Pulmonary artery endothelial cell (primary cell): ENCODE measurements at regions not wholly inside any gene's neighbourhood (a gene's known extent, or its start where the extent isn't known, plus 50 kb on each side); places are given as distances from the start of the nearest gene placed in this dataset.
"Not testable (repeated sequence)": the region's sequence is repeated elsewhere in the genome, so short reads cannot be mapped to it uniquely, and the experiment has no call there.

ENCODE experiments used
- DNase-seq: peaks from one replicate; pipeline ENCODE4 v3.0.0-alpha.2; 2011; ENCODE audit warnings: low read depth, low spot score

DNA sequence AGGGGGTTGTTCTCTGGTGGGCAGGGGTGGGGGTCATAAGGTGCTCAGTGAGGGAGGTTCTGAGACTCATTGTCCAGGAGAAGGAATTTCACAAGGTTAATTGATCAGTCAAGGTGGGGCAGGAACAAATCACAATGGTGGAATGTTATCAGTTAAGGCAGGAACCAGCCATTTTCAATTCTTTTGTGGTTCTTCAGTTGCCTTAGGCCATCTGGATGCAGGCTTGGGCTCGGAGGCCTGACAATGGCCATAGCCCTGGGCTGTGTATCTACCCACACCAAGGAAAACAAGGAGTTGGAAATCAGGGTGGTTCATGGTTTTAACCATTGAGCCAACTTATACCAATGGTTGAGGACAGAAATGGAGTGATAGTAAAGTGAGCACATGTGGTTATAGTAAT, 1221.8 kb downstream of the TYW1 start:
- no peak for DNase-seq

DNA sequence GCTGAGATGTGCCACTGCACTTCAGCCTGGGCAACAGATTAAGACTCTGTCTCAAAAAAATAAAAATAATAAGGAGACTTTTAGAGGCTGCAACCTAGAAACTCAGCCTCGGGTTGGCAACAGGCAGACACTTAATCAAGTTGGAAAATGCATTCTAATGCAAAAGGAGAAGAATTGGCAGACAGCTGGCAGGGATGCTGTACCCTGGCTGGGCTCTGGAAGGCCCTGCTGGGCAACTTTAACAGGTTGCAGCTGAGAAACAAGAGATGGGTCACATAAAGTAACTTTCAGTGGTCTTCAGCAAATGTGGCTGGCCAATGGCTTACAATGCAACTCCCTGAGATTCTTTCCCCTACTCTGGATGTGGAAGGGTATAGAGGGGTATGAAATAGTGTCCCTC, 1225.7 kb downstream of the TYW1 start:
- DNase-seq: no peak

DNA sequence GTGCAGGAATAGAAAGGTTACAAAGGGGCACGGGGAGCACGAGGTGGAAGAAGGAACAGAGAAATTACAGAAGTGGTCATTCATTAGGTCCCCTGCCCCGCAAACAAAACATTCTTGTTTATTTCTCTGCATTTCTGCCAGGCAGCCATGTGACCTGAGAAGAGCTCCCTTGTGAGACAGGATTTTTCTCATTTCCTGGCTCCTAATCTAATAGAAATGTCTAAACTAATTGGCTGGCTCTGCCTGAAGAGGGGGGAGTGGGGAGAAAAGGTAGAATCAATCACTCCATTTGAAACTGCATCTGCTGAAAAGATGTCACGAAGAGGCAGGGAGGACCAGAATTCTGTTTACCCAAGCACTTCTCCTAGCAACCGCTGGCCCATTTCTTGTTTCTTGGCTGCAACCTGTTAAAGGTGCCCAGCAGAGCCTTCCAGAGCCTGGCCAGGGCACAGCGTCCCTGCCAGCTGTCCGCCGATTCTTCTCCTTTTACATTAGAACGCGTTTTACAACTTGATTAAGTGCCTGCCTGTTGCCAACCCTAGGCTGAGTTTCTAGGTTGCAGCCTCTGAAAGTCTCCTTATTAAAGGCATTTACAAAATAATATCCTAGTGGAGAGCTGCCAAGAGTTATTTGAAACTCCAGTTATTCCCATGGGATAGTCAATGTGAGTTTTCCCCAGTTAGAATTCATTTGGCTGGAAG, 1227.6 kb downstream of the TYW1 start:
- no peak for DNase-seq

DNA sequence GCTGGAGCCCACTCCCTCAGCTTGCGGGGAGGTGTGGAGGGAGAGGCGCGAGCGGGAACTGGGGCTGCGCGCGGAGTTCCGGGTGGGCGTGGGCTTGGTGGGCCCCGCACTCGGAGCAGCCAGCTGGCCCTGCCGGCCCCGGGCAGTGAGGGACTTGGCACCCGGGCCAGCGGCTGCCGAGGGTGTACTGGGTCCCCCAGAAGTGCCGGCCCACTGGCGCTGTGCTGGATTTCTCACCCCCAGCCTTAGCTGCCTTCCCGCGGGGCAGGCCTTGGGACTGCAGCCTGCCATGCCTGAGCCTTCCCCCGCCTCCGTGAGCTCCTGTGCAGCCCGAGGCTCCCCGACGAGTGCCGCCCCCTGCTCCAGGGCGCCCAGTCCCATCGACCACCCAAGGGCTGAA, 1234.4 kb downstream of the TYW1 start:
- DNase-seq: not testable (repeated sequence)

DNA sequence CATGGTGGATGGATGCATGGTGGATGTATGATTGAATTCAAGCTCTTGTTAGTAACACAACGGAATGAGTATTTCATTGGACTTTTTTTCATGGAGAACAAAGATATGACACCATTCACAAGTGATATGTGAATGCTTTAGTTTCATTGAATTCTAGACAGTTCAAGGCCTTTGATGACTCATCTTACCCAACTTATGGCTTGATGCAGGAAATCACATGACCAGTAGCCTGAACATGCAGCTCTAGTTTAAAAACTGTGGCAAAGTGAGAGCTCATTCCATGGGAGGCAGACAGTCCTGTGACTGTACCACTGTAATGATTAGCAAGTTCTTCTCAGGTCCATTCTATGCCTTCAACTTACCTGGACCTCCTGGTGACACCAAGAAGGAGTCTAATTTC, 1239.3 kb downstream of the TYW1 start:
- no peak for DNase-seq

DNA sequence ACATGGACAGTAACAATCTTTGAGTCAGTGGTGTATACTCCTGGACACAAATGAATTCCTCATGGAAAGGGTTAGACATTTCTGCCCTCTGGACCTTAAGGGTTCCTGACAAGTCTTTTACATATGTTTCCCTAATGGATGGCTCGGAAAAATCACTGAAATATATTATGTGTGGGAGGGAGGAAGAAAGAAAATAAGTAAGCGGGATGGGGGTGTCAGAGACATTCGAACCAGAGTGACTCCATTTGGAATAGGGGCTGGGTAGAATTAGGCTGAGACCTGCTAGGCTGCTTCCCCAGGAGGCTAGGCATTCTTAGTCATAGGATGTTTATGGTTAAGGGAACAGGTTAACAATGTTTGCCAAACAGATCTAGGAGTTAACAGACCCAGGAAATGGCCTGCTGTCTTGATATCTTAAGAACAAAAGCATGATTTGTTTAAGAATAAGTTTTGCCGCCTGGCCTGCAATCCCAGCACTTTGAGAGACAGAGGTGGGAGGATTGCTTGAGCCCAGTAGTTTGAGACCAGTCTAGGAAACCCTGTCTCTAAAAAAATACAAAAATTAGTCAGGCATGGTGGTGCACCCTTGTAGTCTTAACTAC, 1241.7 kb downstream of the TYW1 start:
- no peak for DNase-seq

DNA sequence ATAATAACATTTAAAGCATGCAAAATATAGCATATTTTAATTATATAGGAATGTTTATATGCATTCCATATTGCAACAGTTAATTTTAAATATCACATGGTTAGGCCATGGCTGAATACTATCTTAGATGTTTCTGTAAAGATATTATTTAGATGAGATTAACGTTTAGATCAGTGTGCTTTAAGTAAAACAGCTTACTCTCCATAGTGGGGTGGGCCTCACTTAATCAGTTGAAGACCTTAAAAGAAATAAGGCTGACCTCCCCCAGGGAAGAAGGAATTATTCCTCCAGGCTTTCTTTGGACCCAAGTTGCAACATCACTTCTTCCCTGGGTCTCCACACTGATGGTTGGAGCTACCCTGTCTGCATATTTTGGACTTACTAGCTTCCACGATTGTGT, 1246.5 kb downstream of the TYW1 start:
- no peak for DNase-seq

DNA sequence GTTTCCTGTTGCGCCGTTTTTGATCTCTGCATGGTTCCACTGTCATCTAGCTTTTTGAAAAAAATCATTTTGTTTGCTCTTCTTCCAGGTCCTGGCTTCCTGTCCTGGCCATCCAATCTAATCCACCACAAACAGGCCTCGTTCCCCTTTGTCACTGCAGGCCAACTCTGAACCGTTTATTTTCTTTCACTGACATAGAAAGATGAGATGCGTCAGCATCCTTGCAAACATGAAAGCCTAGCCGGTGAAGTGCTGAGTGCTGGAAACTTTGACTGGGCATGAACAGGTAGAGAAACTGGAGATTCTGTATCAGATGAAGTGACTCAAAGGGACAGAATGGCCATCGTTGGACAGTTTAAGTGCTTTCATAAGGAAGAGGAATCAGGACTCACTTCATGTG, 1247.8 kb downstream of the TYW1 start:
- DNase-seq: no peak

DNA sequence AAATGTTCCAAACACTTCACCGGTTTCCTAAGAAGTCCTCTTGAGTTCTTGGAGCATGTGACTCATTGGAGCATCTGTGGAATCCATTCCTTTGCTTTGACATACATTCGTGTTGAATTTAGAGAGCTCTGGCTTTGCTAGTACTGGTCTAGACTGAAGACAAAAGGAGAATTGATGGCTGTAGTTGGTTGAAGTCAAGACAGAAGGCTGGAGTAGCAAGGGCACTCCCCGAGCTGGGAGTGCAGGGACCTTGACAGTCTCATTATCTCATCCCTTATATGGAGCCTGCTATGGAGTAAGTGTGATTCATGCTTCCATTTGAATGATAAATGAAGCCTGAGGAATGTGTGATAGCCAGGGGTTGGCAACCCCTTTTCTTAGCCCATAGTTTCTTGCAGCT, 1249.1 kb downstream of the TYW1 start:
- DNase-seq: no peak

DNA sequence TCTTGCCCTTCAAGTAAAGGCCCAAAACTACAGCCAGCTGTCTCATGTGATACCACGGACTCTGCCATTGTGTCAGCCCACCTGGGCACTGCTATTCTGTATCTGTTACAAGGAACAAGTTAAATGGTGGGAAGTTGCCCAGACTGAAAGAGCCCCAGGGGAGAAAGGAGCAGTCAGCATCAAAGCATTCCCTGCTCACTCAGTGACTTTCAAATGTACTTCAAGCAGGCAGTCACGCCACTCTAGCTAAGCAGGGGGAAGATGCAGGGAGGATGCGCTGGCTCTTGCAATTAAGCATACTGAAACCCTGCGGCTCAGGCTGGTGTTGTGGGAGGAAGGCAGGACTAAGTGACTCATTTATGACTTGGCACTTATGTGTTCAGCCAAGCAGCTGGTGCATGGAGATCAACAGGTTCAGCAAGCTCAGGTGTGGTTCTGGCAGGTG, 1249.6 kb downstream of the TYW1 start:
- no peak for DNase-seq

DNA sequence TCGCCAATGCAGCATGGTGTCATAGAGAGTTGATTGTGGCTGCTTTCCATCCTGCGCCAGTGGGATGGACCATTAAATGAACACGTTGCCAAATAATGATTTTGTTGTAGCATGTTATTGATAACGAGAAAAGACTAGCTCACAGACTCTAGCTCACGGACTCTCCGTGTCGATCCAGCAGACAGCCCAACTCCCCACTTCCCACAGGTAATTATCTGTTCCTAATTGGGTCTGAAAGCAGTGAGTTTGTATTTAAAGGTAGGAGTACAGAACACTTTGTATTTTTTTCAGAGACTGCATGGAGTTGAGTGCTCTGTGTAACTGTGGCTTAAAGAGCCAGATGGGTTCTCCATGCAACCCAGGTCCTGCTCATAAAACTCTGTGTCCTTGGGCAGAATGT, 1250.5 kb downstream of the TYW1 start:
- DNase-seq: no peak

DNA sequence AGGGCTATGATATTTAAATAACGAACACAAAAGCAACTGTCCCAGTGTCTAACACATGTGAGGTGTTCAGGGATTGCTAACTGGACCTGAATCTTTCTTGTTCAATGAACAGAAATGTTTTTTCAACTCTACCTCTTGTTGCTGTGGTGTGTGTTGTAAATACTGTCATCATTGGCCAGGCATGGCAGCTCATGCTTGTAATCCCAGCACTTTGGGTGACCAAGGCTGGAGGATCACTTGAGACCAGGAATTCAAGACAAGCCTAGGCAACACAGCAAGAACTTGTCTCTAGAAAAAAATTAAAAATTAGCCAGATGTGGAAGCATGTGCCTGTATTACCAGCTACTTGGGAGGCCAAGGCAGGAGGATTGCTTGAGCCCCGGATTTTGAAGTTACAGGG, 1250.9 kb downstream of the TYW1 start:
- DNase-seq: no peak

DNA sequence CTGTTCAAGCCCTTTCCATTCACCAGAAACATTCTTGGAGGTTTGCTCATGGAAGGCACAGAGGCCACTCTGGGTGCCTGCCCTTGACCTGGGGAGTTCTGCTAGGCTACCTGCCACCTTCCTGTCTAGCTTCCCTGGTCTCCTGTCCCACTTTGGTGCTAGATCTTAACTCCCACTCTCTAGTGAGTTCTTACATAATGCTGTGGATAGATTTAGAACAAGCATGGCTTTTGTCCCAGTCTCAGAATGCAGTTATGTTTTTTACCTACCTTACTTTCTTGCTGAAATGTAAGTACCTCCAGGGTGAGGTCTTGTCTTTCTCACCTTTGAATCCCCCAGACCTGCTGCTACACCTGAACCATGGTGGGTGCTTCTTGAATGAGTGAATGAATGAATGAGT, 1252.3 kb downstream of the TYW1 start:
- DNase-seq: no peak

DNA sequence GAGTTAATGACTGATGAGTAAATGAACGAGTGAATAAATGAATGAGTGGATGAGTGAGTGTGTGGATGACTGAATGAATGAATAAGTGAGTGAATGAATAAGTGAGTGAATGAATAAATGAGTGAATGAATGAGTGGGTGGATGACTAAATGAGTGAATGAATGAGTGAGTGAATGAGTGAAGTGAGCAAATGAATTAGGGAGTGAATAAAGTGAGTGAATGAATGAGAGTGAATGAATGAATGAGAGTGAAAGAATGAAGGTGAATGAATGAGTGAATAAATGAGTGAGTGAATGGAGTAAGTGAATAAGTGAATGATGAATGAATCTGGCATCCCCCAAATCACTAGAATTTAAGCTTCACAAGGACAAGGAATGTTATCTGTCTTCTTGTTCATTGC, 1253.0 kb downstream of the TYW1 start:
- no peak for DNase-seq

DNA sequence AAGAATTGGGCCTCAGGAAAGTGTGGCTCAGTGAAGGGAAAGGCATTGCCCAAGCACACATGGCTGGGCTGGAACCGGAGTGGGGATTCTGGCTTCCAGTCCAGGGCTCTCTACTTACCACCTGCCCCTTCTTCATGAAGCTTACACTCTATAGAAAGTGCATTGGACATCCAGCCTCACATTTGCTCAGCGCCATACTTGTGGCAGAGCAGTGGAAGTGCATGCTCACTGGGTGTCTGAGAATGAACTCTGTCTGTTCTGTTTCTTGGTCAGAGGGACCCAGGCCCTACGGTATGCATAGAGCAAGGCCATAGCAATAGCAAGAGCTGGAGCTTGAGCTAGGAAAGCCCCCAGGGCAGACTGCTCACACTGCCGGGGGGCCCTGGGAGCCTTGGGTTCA, 1253.5 kb downstream of the TYW1 start:
- DNase-seq: no peak

DNA sequence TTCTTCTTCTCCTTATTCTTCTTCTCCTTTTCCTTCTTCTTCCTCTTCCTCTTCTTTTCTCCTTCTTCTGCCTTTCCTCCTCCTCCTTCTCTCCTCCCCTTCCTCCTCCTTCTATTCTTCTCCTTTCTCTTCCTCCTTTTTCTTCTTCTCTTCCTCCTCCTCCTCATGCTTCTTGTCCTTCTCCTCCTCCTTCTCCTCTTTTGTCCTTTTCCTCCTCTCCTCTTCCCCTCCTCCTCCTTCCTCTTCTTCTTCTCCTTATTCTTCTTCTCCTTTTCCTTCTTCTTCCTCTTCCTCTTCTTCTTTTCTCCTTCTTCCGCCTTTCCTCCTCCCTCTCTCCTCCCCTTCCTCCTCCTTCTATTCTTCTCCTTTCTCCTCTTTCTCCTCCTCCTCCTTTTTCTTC, 1258.2 kb downstream of the TYW1 start:
- DNase-seq: not testable (repeated sequence)

DNA sequence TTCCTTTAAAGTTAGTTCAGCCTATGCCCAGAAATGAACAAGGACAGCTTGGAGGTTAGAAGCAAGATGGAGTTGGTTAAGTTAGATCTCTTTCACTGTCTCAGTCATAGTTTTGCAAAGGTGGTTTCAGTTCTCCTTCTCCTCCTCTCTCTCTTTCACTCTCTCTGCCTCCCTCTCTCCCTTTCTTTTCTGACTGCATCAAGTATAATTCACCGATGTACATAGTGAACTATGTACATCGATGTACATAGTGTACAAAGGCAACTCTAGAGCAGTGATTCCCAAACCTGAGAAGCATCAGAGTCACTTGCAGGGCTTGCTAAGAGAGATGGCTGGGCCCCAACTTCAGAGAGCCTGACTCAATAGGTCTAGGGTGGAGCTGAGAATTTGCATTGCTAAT, 1259.7 kb downstream of the TYW1 start:
- DNase-seq: no peak

DNA sequence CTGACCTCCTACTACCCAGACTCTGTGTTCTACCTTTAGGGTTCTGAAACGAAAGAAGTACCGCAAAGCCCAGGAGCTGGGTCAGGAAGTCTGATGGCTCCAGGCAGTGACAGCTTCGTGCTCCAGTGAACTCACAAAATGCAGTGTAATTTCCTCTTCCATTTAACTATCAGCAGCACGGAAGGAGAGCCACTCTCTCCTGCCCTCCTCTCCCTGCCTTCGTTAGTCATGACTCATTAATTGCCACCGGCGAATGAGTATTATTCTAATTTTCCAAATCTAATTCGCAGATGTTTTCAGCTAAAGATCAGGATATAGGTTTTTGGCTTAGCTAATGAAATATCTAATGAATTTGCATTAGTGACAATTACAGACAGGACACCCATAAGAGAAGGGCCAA, 1262.0 kb downstream of the TYW1 start:
- no peak for DNase-seq

DNA sequence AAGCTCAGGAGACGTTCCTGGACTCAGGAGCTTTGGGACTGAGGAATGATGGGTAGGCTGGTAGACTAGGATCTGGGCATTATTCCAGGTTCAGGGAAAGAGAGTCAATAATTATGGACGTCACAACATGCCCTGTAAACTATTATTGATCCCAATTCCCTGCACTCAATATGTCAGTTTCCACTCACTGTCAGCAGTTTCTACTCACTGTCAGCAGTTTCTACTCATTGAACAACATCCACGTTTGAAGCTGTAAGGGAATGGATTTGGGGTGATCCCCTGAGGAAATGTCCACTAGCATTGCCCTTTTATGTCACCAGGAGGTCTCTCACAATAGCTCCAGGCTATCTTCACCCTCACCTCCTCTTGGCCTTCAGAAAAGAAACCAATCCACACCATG, 1268.6 kb downstream of the TYW1 start:
- DNase-seq: no peak

DNA sequence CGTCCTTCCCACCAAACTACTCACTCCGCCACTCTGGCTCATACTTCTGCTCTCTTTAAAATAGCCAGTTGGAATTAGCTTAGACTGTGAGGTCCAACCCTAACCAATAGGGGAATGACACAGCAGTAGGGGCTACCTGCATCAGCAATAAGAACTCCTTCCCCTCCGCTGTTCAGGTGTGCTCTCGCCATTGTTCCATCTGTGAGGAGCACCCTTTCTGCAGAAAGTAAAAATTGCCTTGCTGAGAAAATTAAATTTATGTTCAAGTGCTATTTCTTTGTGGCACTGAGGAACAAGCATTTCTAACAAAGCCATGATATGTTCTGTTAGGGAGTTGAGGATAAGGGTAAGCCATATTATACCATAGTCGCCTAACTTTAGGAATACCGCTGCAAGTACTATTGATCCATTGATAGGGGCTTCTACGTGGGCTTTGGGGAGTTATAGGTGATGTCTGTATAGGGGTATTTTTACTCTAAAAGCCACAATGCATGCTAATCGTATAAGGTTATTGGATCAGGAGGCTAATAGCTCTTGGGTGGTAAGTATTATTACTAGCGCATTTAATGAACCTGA, 1269.5 kb downstream of the TYW1 start:
- no peak for DNase-seq

DNA sequence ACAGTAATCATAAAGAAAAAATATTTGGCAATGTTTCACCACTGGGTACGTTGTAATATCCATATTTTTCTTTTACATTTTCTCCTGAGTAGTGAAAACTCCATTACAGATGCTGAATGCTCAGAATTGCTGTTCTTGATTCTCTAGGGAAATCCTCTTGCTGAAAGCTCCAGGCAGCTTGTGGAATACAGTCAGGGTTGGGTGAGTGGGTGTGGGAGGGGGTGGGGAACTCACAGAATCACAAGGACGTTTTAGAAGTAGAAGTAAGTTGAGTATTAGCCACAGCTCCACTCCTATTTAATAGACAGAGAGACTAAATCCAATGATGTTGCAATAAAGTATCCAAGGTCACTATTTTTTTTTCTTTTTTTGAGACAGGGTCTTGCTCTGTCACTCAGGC, 1270.9 kb downstream of the TYW1 start:
- DNase-seq: no peak

DNA sequence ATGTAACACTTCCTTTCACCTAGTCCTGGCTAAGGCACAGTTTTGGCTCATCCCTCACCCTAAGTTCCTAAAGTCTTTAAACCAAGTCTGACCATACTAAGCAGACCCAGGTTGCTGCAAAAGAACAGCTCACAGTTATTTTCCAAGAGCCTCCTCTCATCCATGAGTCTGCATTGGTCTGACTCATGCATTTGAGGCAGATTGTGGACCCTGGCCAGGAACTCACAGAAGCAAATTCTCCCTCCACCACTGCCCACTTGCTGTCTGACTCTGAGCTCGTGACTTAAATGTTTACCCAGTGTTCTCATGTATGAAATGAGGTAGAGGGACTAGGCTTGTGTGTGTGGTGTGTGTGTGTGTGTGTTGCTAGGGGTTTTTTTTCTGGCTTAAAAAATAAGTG, 1272.8 kb downstream of the TYW1 start:
- no peak for DNase-seq

DNA sequence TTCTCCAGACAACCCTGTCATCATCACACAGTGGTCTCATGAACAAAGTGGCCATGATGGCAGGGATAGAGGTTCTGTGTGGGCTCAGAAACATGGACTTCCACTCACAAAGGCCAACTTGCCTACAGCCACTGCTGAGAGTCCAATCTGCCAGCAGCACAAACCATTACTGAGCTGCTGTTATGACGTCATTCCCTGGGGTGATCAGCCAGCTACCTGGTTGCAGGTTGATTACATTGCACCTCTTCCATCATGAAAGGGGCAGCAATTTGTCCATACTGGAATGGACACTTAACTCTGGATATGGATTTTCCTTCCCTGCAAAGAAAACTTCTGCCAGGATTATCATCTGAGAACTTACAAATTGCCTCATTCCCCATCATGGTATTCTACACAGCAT, 1275.9 kb downstream of the TYW1 start:
- no peak for DNase-seq
